ENCODE measurements at regions not wholly inside any gene's neighbourhood (a gene's known extent, or its start where the extent isn't known, plus 50 kb on each side); places are given as distances from the start of the nearest gene placed in this dataset.

- ChIA-PET CTCF (no interaction called here), POLR2A (no interaction called here)
- intact Hi-C loops (cut with micrococcal nuclease) = no loop called here
- DNase-seq (ENCODE audit: unreplicated experiment) = no peak
- no peak overlapping the region for H3K27ac Mint-ChIP-seq (ENCODE audit: low read depth, unreplicated experiment)
- H3K4me3 Mint-ChIP-seq (ENCODE audit: unreplicated experiment) = no peak overlapping the region
- no peaks in the 10 kb centered on the region for H3K36me3 Mint-ChIP-seq (ENCODE audit: insufficient read depth, unreplicated experiment)
- H3K27me3 Mint-ChIP-seq (ENCODE audit: insufficient read depth, unreplicated experiment) = no peaks in the 10 kb centered on the region
- no TSS peak for BruUV-seq (replicated peaks)
- H3K9me3 Mint-ChIP-seq (ENCODE audit: unreplicated experiment) = no peaks in the 10 kb centered on the region
- TF ChIP-seq CTCF (IDR thresholded peaks at IDR 0.05; ENCODE audit: unreplicated experiment) = no peak
- peaks cover 4% of the 10 kb centered on the region for H3K4me1 Mint-ChIP-seq (ENCODE audit: insufficient read depth, unreplicated experiment)
Observed at GRCh38 chr2:19500126-19500525, 141.7 kb upstream of the OSR1 start.

- CTCF ChIA-PET = interaction anchor here (1.5 kb wide), 1 partner anchor 8 kb away, joined by 3 read pairs; no protein-coding TSS in a partner anchor
- H3K9me3 Mint-ChIP-seq (ENCODE audit: unreplicated experiment) = no peaks in the 10 kb centered on the region
- no peak overlapping the region for H3K27ac Mint-ChIP-seq (ENCODE audit: low read depth, unreplicated experiment)
- no peak for TF ChIP-seq CTCF (IDR thresholded peaks at IDR 0.05; ENCODE audit: unreplicated experiment)
- intact Hi-C loops (cut with micrococcal nuclease) = no loop called here
- POLR2A ChIA-PET = no interaction called here
- H3K4me3 Mint-ChIP-seq (ENCODE audit: unreplicated experiment) = no peak overlapping the region
- H3K36me3 Mint-ChIP-seq (ENCODE audit: insufficient read depth, unreplicated experiment) = no peaks in the 10 kb centered on the region
- no peaks in the 10 kb centered on the region for H3K27me3 Mint-ChIP-seq (ENCODE audit: insufficient read depth, unreplicated experiment)
- DNase-seq (ENCODE audit: unreplicated experiment) = peak; percentile 13
- H3K4me1 Mint-ChIP-seq (ENCODE audit: insufficient read depth, unreplicated experiment) = no peaks in the 10 kb centered on the region
- BruUV-seq (replicated peaks) = no TSS peak
Observed at GRCh38 chr2:19496646-19497045, 138.2 kb upstream of the OSR1 start.

DNA sequence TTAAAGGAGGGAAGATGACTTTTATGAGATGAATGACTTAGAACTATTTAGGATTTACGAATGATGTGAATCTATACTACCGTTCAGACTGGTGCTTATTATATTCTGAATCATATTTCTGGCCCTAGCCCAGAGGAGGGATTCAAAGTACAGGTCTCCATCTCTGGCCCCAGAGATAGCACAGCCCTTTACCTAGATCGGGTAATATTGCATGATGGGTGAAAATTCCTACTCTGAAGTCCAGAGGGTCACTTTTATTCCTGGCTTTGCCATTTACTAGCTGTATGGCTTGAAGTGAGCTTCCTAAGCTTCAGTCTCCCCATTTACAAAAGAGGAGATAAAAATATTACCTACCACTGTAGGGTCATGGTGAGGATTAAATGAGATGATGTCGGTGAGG is 135.8 kb upstream of the OSR1 start:
- H3K27me3 Mint-ChIP-seq (ENCODE audit: insufficient read depth, unreplicated experiment) = no peaks in the 10 kb centered on the region
- TF ChIP-seq CTCF (IDR thresholded peaks at IDR 0.05; ENCODE audit: unreplicated experiment) = no peak
- CTCF ChIA-PET = no interaction called here
- H3K4me3 Mint-ChIP-seq (ENCODE audit: unreplicated experiment) = no peak overlapping the region
- intact Hi-C loops (cut with micrococcal nuclease) = no loop called here
- DNase-seq (ENCODE audit: unreplicated experiment) = no peak
- no peaks in the 10 kb centered on the region for H3K9me3 Mint-ChIP-seq (ENCODE audit: unreplicated experiment)
- POLR2A ChIA-PET = interaction anchor here (0.8 kb wide), 1 partner anchor 12 kb away, joined by 4 read pairs; no protein-coding TSS in a partner anchor
- H3K27ac Mint-ChIP-seq (ENCODE audit: low read depth, unreplicated experiment) = no peak overlapping the region
- no peaks in the 10 kb centered on the region for H3K36me3 Mint-ChIP-seq (ENCODE audit: insufficient read depth, unreplicated experiment)
- no TSS peak for BruUV-seq (replicated peaks)
- H3K4me1 Mint-ChIP-seq (ENCODE audit: insufficient read depth, unreplicated experiment) = no peaks in the 10 kb centered on the region

GRCh38 chr2:19491796-19492195 is 133.4 kb upstream of the OSR1 start:
- Mint-ChIP-seq H3K4me1 (ENCODE audit: insufficient read depth, unreplicated experiment) (peaks cover 9% of the 10 kb centered on the region), H3K36me3 (ENCODE audit: insufficient read depth, unreplicated experiment) (no peaks in the 10 kb centered on the region), H3K9me3 (ENCODE audit: unreplicated experiment) (no peaks in the 10 kb centered on the region), H3K27ac (ENCODE audit: low read depth, unreplicated experiment) (no peak overlapping the region), H3K27me3 (ENCODE audit: insufficient read depth, unreplicated experiment) (no peaks in the 10 kb centered on the region), H3K4me3 (ENCODE audit: unreplicated experiment) (no peak overlapping the region)
- TF ChIP-seq CTCF (IDR thresholded peaks at IDR 0.05; ENCODE audit: unreplicated experiment) = no peak
- ChIA-PET CTCF (interaction anchor here (0.7 kb wide), 2 partner anchors 17 to 1664 kb away, joined by 3 to 4 read pairs; no protein-coding TSS in a partner anchor), POLR2A (no interaction called here)
- intact Hi-C loops (cut with micrococcal nuclease) = no loop called here
- no TSS peak for BruUV-seq (replicated peaks)
- no peak for DNase-seq (ENCODE audit: unreplicated experiment)
